ENCODE measurements at regions not wholly inside any gene's neighbourhood (a gene's known extent, or its start where the extent isn't known, plus 50 kb on each side); places are given as distances from the start of the nearest gene placed in this dataset.

GRCh38 chr2:59560769-59561168 lies 992.7 kb downstream of the BCL11A start:
- no peak overlapping the region for H3K4me3 ChIP-seq (ENCODE audit: low read depth, low read length)
- TF ChIP-seq CTCF (IDR thresholded peaks at IDR 0.05; ENCODE audit: control insufficient read depth, extremely low read depth, insufficient read depth): no peak
- DNase-seq (ENCODE audit: low read depth): no peak

- no peak for DNase-seq (ENCODE audit: low read depth)
- no peak overlapping the region for H3K4me3 ChIP-seq (ENCODE audit: low read depth, low read length)
- no peak for TF ChIP-seq CTCF (IDR thresholded peaks at IDR 0.05; ENCODE audit: control insufficient read depth, extremely low read depth, insufficient read depth)
Observed at GRCh38 chr2:59540864-59541263, 1012.6 kb downstream of the BCL11A start.

GRCh38 chr2:59538398-59538911 lies 1015.0 kb downstream of the BCL11A start:
- no peak for TF ChIP-seq CTCF (IDR thresholded peaks at IDR 0.05; ENCODE audit: control insufficient read depth, extremely low read depth, insufficient read depth)
- no peak for DNase-seq (ENCODE audit: low read depth)
- H3K4me3 ChIP-seq (ENCODE audit: low read depth, low read length): no peak overlapping the region

DNA sequence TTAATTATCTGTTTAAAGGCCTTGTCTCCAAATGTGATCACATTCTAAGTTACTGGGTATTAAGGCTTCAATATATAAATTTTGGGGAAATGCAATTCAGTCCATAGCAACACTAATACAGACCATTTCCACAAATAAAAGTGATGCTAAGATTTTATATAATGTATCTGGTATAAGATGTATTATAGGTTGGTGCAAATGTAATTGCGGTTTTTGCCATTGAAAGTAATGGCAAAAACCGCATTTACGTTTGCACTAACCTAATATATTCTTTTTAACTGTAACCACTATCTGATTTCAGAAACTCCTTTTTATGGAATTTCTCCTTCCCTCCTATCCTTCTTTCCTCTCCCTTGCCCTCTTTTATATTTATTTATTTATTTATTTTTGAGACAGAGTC lies 1020.6 kb downstream of the BCL11A start:
- no peak for DNase-seq (ENCODE audit: low read depth)
- no peak overlapping the region for H3K4me3 ChIP-seq (ENCODE audit: low read depth, low read length)
- TF ChIP-seq CTCF (IDR thresholded peaks at IDR 0.05; ENCODE audit: control insufficient read depth, extremely low read depth, insufficient read depth): no peak

DNA sequence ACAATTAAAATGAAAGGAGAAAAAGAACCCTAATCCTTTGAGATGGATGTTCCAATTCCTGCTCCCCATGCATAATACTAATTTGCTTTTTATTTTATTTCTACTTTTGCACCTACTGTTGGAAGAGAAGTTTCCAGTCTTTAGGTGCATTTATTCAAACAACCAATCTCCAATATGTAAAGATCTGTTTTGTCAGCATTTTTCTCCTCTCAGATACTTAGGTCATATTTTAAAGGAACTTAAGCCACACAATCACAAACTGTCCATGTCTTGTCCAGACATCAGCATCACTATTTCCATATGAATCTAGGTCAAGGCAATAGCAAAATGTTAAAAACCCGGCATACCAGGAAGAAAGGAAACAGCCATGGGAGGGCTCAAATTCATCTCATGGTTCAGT lies 1023.2 kb downstream of the BCL11A start:
- DNase-seq (ENCODE audit: low read depth): no peak
- no peak overlapping the region for H3K4me3 ChIP-seq (ENCODE audit: low read depth, low read length)
- no peak for TF ChIP-seq CTCF (IDR thresholded peaks at IDR 0.05; ENCODE audit: control insufficient read depth, extremely low read depth, insufficient read depth)

- no peak for DNase-seq (ENCODE audit: low read depth)
- TF ChIP-seq CTCF (IDR thresholded peaks at IDR 0.05; ENCODE audit: control insufficient read depth, extremely low read depth, insufficient read depth): no peak
- H3K4me3 ChIP-seq (ENCODE audit: low read depth, low read length): no peak overlapping the region
Observed at GRCh38 chr2:59529726-59530125, 1023.7 kb downstream of the BCL11A start.

GRCh38 chr2:59528525-59528924 lies 1024.9 kb downstream of the BCL11A start:
- TF ChIP-seq CTCF (IDR thresholded peaks at IDR 0.05; ENCODE audit: control insufficient read depth, extremely low read depth, insufficient read depth): no peak
- no peak for DNase-seq (ENCODE audit: low read depth)
- no peak overlapping the region for H3K4me3 ChIP-seq (ENCODE audit: low read depth, low read length)
